Lower lobe of right lung (tissue), 2 donors: ENCODE measurements at regions not wholly inside any gene's neighbourhood (a gene's known extent, or its start where the extent isn't known, plus 50 kb on each side); places are given as distances from the start of the nearest gene placed in this dataset.

ENCODE experiments used
- ATAC-seq, 2 donors: fragments of 200-7000 bp; cut with Tn5 transposase; one replicate each; pipeline ENCODE4 v1.9.1; 2020 to 2022; ENCODE audit warnings: mild to moderate bottlenecking in 2 of 2, moderate library complexity in 2 of 2
- DNase-seq: peaks from one replicate; pipeline ENCODE4 v3.0.0-alpha.2; 2020
- H3K27ac ChIP-seq: fragments of 200-600 bp; one replicate; pipeline ENCODE4 v1.8.0; 2022
- H3K27me3 ChIP-seq: fragments of 200-600 bp; one replicate; pipeline ENCODE4 v1.8.0; 2022; ENCODE audit warnings: low read depth
- H3K36me3 ChIP-seq: fragments of 200-600 bp; one replicate; pipeline ENCODE4 v1.8.0; 2022; ENCODE audit warnings: mild to moderate bottlenecking
- H3K4me1 ChIP-seq: fragments of 200-600 bp; one replicate; pipeline ENCODE4 v1.8.0; 2022
- H3K4me3 ChIP-seq: fragments of 200-600 bp; one replicate; pipeline ENCODE4 v1.8.0; 2022; ENCODE audit warnings: mild to moderate bottlenecking
- H3K9me3 ChIP-seq: fragments of 200-600 bp; one replicate; pipeline ENCODE4 v1.8.0; 2022
- CTCF ChIP-seq: fragments of 200-600 bp; IDR thresholded peaks from one replicate; pipeline ENCODE4 v1.8.0; 2022; ENCODE audit warnings: antibody characterized with exemption, mild to moderate bottlenecking
- intact Hi-C: fragments of 100-400 bp; cut with DNase I; formaldehyde crosslinking; loops from one replicate; pipeline ENCODE4 v1.11.0; 2022
- donor health status: DM: no; HTN: yes; CAD: no; lungs with severe emphysema.

- DNase-seq: no peak
- Histone ChIP-seq H3K4me3 (no peak overlapping the region), H3K4me1 (no peaks in the 10 kb centered on the region)
Measured at GRCh38 chr4:98210281-98210680, 50.9 kb upstream of the RAP1GDS1 start.

GRCh38 chr4:98209111-98209510 is 52.1 kb upstream of the RAP1GDS1 start:
- DNase-seq (no peak), ATAC-seq (no peak)
- Histone ChIP-seq H3K4me3 (no peak overlapping the region), H3K27ac (no peak overlapping the region), H3K27me3 (no peaks in the 10 kb centered on the region), H3K9me3 (no peaks in the 10 kb centered on the region), H3K36me3 (no peaks in the 10 kb centered on the region), H3K4me1 (no peaks in the 10 kb centered on the region)
- TF ChIP-seq CTCF: no peak
- intact Hi-C loops: no loop called here

More at GRCh38 chr4:98210281-98210680, 50.9 kb upstream of the RAP1GDS1 start:
- intact Hi-C loops: no loop called here
- no peaks in the 10 kb centered on the region for H3K27me3 ChIP-seq
- no peak for ATAC-seq
- TF ChIP-seq CTCF: no peak
- H3K9me3 ChIP-seq: no peaks in the 10 kb centered on the region
- no peak overlapping the region for H3K27ac ChIP-seq
- no peaks in the 10 kb centered on the region for H3K36me3 ChIP-seq

- Histone ChIP-seq H3K27me3 (no peaks in the 10 kb centered on the region), H3K36me3 (no peaks in the 10 kb centered on the region), H3K27ac (no peak overlapping the region), H3K4me3 (no peak overlapping the region), H3K9me3 (no peaks in the 10 kb centered on the region), H3K4me1 (no peaks in the 10 kb centered on the region)
- TF ChIP-seq CTCF: no peak
- intact Hi-C loops: no loop called here
- ATAC-seq (no peak), DNase-seq (no peak)
Measured at GRCh38 chr4:98204236-98204553, 57.0 kb upstream of the RAP1GDS1 start.

- DNase-seq (no peak), ATAC-seq (peak; percentile 21 to 53)
- no peaks in the 10 kb centered on the region for H3K36me3 ChIP-seq
- H3K4me1 ChIP-seq: no peaks in the 10 kb centered on the region
- no peaks in the 10 kb centered on the region for H3K9me3 ChIP-seq
- H3K27ac ChIP-seq: no peak overlapping the region
- no peak overlapping the region for H3K4me3 ChIP-seq
- no peaks in the 10 kb centered on the region for H3K27me3 ChIP-seq
- intact Hi-C loops: no loop called here
- TF ChIP-seq CTCF: no peak
Measured at GRCh38 chr4:98203332-98204235, 57.6 kb upstream of the RAP1GDS1 start.

- H3K27me3 ChIP-seq: no peaks in the 10 kb centered on the region
- intact Hi-C loops: no loop called here
- H3K9me3 ChIP-seq: no peaks in the 10 kb centered on the region
- no peaks in the 10 kb centered on the region for H3K36me3 ChIP-seq
- no peak overlapping the region for H3K27ac ChIP-seq
- DNase-seq (no peak), ATAC-seq (no peak)
- no peak for TF ChIP-seq CTCF
- no peak overlapping the region for H3K4me3 ChIP-seq
- no peaks in the 10 kb centered on the region for H3K4me1 ChIP-seq
Measured at GRCh38 chr4:98202907-98203306, 58.3 kb upstream of the RAP1GDS1 start.
